ENCODE measurements at regions not wholly inside any gene's neighbourhood (a gene's known extent, or its start where the extent isn't known, plus 50 kb on each side); places are given as distances from the start of the nearest gene placed in this dataset.

DNA sequence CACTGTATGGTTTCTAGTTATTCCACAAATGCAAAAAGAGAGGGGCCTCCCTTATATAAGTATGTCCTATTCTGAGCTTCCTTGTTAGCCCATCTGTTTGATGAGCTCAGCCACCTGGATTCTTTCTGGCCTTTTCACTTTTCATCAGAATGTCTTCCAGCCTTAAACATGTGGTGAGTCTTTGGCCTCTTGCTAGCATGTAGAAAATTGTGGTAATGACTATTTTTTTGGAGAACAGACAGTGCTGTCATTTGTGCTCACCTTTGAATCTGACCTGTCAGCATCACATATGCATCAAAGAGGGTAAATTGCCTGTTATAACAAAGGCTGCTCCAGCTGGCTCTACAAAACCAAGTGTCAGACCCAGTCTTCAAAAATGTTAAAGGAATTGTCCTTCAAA, 558.7 kb downstream of the RAB38 start:
- TF ChIP-seq, protein P1, sequence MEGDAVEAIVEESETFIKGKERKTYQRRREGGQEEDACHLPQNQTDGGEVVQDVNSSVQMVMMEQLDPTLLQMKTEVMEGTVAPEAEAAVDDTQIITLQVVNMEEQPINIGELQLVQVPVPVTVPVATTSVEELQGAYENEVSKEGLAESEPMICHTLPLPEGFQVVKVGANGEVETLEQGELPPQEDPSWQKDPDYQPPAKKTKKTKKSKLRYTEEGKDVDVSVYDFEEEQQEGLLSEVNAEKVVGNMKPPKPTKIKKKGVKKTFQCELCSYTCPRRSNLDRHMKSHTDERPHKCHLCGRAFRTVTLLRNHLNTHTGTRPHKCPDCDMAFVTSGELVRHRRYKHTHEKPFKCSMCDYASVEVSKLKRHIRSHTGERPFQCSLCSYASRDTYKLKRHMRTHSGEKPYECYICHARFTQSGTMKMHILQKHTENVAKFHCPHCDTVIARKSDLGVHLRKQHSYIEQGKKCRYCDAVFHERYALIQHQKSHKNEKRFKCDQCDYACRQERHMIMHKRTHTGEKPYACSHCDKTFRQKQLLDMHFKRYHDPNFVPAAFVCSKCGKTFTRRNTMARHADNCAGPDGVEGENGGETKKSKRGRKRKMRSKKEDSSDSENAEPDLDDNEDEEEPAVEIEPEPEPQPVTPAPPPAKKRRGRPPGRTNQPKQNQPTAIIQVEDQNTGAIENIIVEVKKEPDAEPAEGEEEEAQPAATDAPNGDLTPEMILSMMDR (IDR thresholded peaks at IDR 0.05), result no peak
- TF ChIP-seq POLR2A (IDR thresholded peaks at IDR 0.05), result no peak

Measured in Peyer's patch (tissue), 4 donors.